Liver (tissue), 8 donors: ENCODE measurements at regions not wholly inside any gene's neighbourhood (a gene's known extent, or its start where the extent isn't known, plus 50 kb on each side); places are given as distances from the start of the nearest gene placed in this dataset.

Experiments
- DNase-seq: peaks from one replicate; pipeline ENCODE4 v3.0.0-alpha.2; 2017; ENCODE audit warnings: low spot score
- H3K27ac ChIP-seq, 2 donors: one replicate each; pipeline ENCODE4 v1.7.0; 2013; ENCODE audit warnings: inconsistent platforms in 2 of 2, low read length in 2 of 2, control low read depth in 1 of 2, low read depth in 1 of 2, mild to moderate bottlenecking in 1 of 2
- H3K27me3 ChIP-seq, 4 donors: one replicate each; pipeline versions ENCODE4 v1.6.1 to v1.7.0; 2013; ENCODE audit warnings: low read length in 3 of 4, inconsistent platforms in 1 of 4, mild to moderate bottlenecking in 1 of 4, moderate library complexity in 1 of 4; ENCODE audit not compliant: control insufficient read depth in 4 of 4, insufficient read depth in 4 of 4
- H3K36me3 ChIP-seq, 4 donors: one replicate each; pipeline versions ENCODE4 v1.6.1 to v1.7.0; 2013; ENCODE audit warnings: low read length in 3 of 4, mild to moderate bottlenecking in 3 of 4, low read depth in 1 of 4, moderate library complexity in 1 of 4; ENCODE audit not compliant: control insufficient read depth in 4 of 4, insufficient read depth in 3 of 4
- H3K4me1 ChIP-seq, 4 donors: one replicate each; pipeline versions ENCODE4 v1.6.1 to v1.7.0; 2013; ENCODE audit warnings: low read length in 3 of 4, mild to moderate bottlenecking in 3 of 4, moderate library complexity in 1 of 4; ENCODE audit not compliant: control insufficient read depth in 4 of 4, insufficient read depth in 4 of 4
- H3K4me3 ChIP-seq, 3 donors: one replicate each; pipeline versions ENCODE4 v1.6.1 to v1.7.0; 2013; ENCODE audit warnings: low read length in 3 of 3, control low read depth in 1 of 3, low read depth in 1 of 3, mild to moderate bottlenecking in 1 of 3
- H3K9ac ChIP-seq, 2 donors: one replicate each; pipeline ENCODE4 v1.7.0; 2013; ENCODE audit warnings: low read length in 2 of 2, mild to moderate bottlenecking in 2 of 2, moderate library complexity in 2 of 2, control low read depth in 1 of 2, low read depth in 1 of 2
- H3K9me3 ChIP-seq, 4 donors: one replicate each; pipeline versions ENCODE4 v1.6.1 to v1.7.0; 2013; ENCODE audit warnings: low read length in 3 of 4; ENCODE audit not compliant: control insufficient read depth in 4 of 4
- ATF3 ChIP-seq: IDR thresholded peaks from 2 replicates; pipeline ENCODE4 v1.6.1; 2016; ENCODE audit warnings: antibody characterized with exemption
- CTCF ChIP-seq: fragments of 150-350 bp; IDR thresholded peaks from 2 replicates; pipeline ENCODE4 v1.5.1; 2017; ENCODE audit warnings: improper control_type of control experiment, low read depth, low read length; ENCODE audit not compliant: missing input control
- FOXA1 ChIP-seq: IDR thresholded peaks from 2 replicates; pipeline ENCODE4 v1.6.1; 2016; ENCODE audit warnings: antibody characterized with exemption
- FOXA2 ChIP-seq: IDR thresholded peaks from 2 replicates; pipeline ENCODE4 v1.6.1; 2016; ENCODE audit warnings: antibody characterized with exemption
- GABPA ChIP-seq, 2 donors: IDR thresholded peaks in 1 of 2; conservative IDR thresholded peaks in 1 of 2; 2 replicates each; pipeline ENCODE4 v1.6.1; 2016; ENCODE audit warnings: antibody characterized with exemption in 2 of 2, mild to moderate bottlenecking in 1 of 2, moderate library complexity in 1 of 2
- HNF4A ChIP-seq, 2 donors: conservative IDR thresholded peaks; 2 replicates each; pipeline ENCODE4 v1.6.1; 2016; ENCODE audit warnings: antibody characterized with exemption in 2 of 2, mild to moderate bottlenecking in 2 of 2
- HNF4G ChIP-seq: IDR thresholded peaks from 2 replicates; pipeline ENCODE4 v1.6.1; 2016; ENCODE audit warnings: antibody characterized with exemption
- JUND ChIP-seq, 2 donors: IDR thresholded peaks; 2 replicates each; pipeline ENCODE4 v1.6.1; 2016; ENCODE audit warnings: antibody characterized with exemption in 2 of 2
- MAX ChIP-seq: IDR thresholded peaks from 2 replicates; pipeline ENCODE4 v1.6.1; 2016; ENCODE audit warnings: antibody characterized with exemption
- NR2F2 ChIP-seq: IDR thresholded peaks from 2 replicates; pipeline ENCODE4 v1.6.1; 2016; ENCODE audit warnings: antibody characterized with exemption
- RAD21 ChIP-seq, 2 donors: IDR thresholded peaks; 2 replicates each; pipeline ENCODE4 v1.6.1; 2016; ENCODE audit warnings: antibody characterized with exemption in 2 of 2, mild to moderate bottlenecking in 2 of 2
- REST ChIP-seq: IDR thresholded peaks from 2 replicates; pipeline ENCODE4 v1.6.1; 2016; ENCODE audit warnings: antibody characterized with exemption, mild to moderate bottlenecking
- RXRA ChIP-seq, 2 donors: IDR thresholded peaks; 2 replicates each; pipeline ENCODE4 v1.6.1; 2017 to 2018; ENCODE audit warnings: antibody characterized with exemption in 2 of 2, mild to moderate bottlenecking in 1 of 2
- SP1 ChIP-seq: IDR thresholded peaks from 2 replicates; pipeline ENCODE4 v1.6.1; 2018; ENCODE audit warnings: antibody characterized with exemption, mild to moderate bottlenecking
- TAF1 ChIP-seq: conservative IDR thresholded peaks from 2 replicates; pipeline ENCODE4 v1.6.1; 2016; ENCODE audit warnings: antibody characterized with exemption, mild to moderate bottlenecking
- YY1 ChIP-seq: IDR thresholded peaks from 2 replicates; pipeline ENCODE4 v1.6.1; 2016; ENCODE audit warnings: antibody characterized with exemption, mild to moderate bottlenecking
- WGBS: extraction: QIAGEN DNeasy Blood & Tissue Kit; methylation state at CpG from one replicate; pipeline ENCODE4 v1.1.7; 2013; 5-methylcytosine and 5-hydroxymethylcytosine counted together
- donor health status: healthy.
- donor health status: healthy.
- donor health status: healthy.
- donor health status: healthy.
- donor health status: healthy.

GRCh38 chr1:220979371-220979770 is 100.1 kb downstream of the HLX start:
- H3K9ac ChIP-seq, result no peak overlapping the region
- peaks cover 2 to 8% (median 6%) of the 10 kb centered on the region in 4 donors for H3K4me1 ChIP-seq
- no peaks in the 10 kb centered on the region for H3K9me3 ChIP-seq
- no peaks in the 10 kb centered on the region for H3K27me3 ChIP-seq
- H3K27ac ChIP-seq, result no peak overlapping the region
- no peaks in the 10 kb centered on the region for H3K36me3 ChIP-seq
- DNase-seq, result no peak
- WGBS, result 80% methylated on average over 3 of the region's 3 CpGs
- H3K4me3 ChIP-seq, result no peak overlapping the region
- TF ChIP-seq MAX, result no peak
- no peak for TF ChIP-seq TAF1
- TF ChIP-seq YY1, result no peak

- no peak overlapping the region for H3K4me3 ChIP-seq
- H3K9ac ChIP-seq, result no peak overlapping the region
- H3K36me3 ChIP-seq, result no peaks in the 10 kb centered on the region
- H3K27me3 ChIP-seq, result no peaks in the 10 kb centered on the region
- TF ChIP-seq JUND (IDR thresholded peaks at IDR 0.05) (no peak), REST (no peak), RXRA (IDR thresholded peaks at IDR 0.05) (peak in 1 of 2 donors; percentile 9), HNF4A (conservative IDR thresholded peaks at IDR 0.05) (no peak), FOXA2 (no peak)
- no peaks in the 10 kb centered on the region for H3K9me3 ChIP-seq
- WGBS, result 84% methylated on average over 10 of the region's 10 CpGs
- H3K27ac ChIP-seq, result peak overlapping the region in 1 of 2 donors; percentile 3
- no peak for DNase-seq
- peaks cover 2 to 10% (median 8%) of the 10 kb centered on the region in 4 donors for H3K4me1 ChIP-seq
Measured at GRCh38 chr1:220982686-220983085, 103.4 kb downstream of the HLX start.

- peak overlapping the region in 1 of 2 donors; percentile 38 for H3K9ac ChIP-seq
- DNase-seq, result no peak
- peak overlapping the region; percentile 0 to 35 for H3K27ac ChIP-seq
- TF ChIP-seq GABPA (IDR thresholded peaks at IDR 0.05 in 1 of 2, conservative IDR thresholded peaks at IDR 0.05 in 1 of 2), result no peak
- peak; percentile 57 for TF ChIP-seq SP1
- peak; percentile 44 for TF ChIP-seq HNF4G
- peak; percentile 53 to 56 for TF ChIP-seq RAD21 (IDR thresholded peaks at IDR 0.05)
- no peak for TF ChIP-seq TAF1
- no peak for TF ChIP-seq REST
- peak in 1 of 2 donors; percentile 60 for TF ChIP-seq RXRA (IDR thresholded peaks at IDR 0.05)
- TF ChIP-seq ATF3, result no peak
- peak; percentile 26 for TF ChIP-seq CTCF
- no peak for TF ChIP-seq NR2F2
- TF ChIP-seq FOXA1, result no peak
- TF ChIP-seq JUND (IDR thresholded peaks at IDR 0.05), result peak in 1 of 2 donors; percentile 34
- TF ChIP-seq MAX, result peak; percentile 60
Measured at GRCh38 chr1:220983877-220984635, 104.8 kb downstream of the HLX start.

More at GRCh38 chr1:220983877-220984635, 104.8 kb downstream of the HLX start:
- 36% methylated on average over 19 of the region's 19 CpGs for WGBS
- H3K27me3 ChIP-seq, result no peaks in the 10 kb centered on the region
- peaks cover 2 to 10% (median 8%) of the 10 kb centered on the region in 4 donors for H3K4me1 ChIP-seq
- H3K36me3 ChIP-seq, result no peaks in the 10 kb centered on the region
- H3K9me3 ChIP-seq, result no peaks in the 10 kb centered on the region
- peak overlapping the region in 1 of 3 donors; percentile 41 for H3K4me3 ChIP-seq
